Calu3 (cell line): ENCODE measurements at regions not wholly inside any gene's neighbourhood (a gene's known extent, or its start where the extent isn't known, plus 50 kb on each side); places are given as distances from the start of the nearest gene placed in this dataset.

Experiments used
- BruUV-seq: library from RNA; stranded (reverse); fragments of 400-500 nt; replicated peaks from 2 replicates; lab custom pipeline; 2021; lab: Mats Ljungman, UMichigan
- CTCF ChIA-PET: fragments of 300-600 bp; sonication (Branson Sonifier 250); formaldehyde crosslinking; loops from one replicate; lab custom pipeline; 2022; ENCODE audit warnings: antibody characterized with exemption; lab: Charles Lee
- DNase-seq: peaks from one replicate; pipeline ENCODE4 v3.0.0; 2022
- H3K27ac Mint-ChIP-seq: one replicate; pipeline ENCODE4 v1.8.0; 2022; ENCODE audit warnings: mixed read lengths; ENCODE audit not compliant: unreplicated experiment
- H3K27me3 Mint-ChIP-seq: one replicate; pipeline ENCODE4 v1.8.0; 2022; ENCODE audit warnings: mixed read lengths; ENCODE audit not compliant: unreplicated experiment
- H3K36me3 Mint-ChIP-seq: one replicate; pipeline ENCODE4 v1.8.0; 2022; ENCODE audit warnings: mild to moderate bottlenecking, moderate library complexity, mixed read lengths; ENCODE audit not compliant: insufficient read depth, unreplicated experiment
- H3K4me1 Mint-ChIP-seq: one replicate; pipeline ENCODE4 v1.8.0; 2022; ENCODE audit warnings: mild to moderate bottlenecking, low read depth, mixed read lengths; ENCODE audit not compliant: unreplicated experiment
- H3K4me3 Mint-ChIP-seq: one replicate; pipeline ENCODE4 v1.8.0; 2022; ENCODE audit warnings: mild to moderate bottlenecking, low read depth, moderate library complexity, mixed read lengths; ENCODE audit not compliant: unreplicated experiment
- H3K9me3 Mint-ChIP-seq: one replicate; pipeline ENCODE4 v1.8.0; 2022; ENCODE audit warnings: low read depth, mixed read lengths; ENCODE audit not compliant: unreplicated experiment
- intact Hi-C: fragments of 100-400 bp; cut with micrococcal nuclease; formaldehyde crosslinking; loops from one replicate; pipeline ENCODE4 v1.10.0; 2022; ENCODE audit not compliant: unreplicated experiment
- TF ChIP-seq, protein P1 (sequence below): fragments of 200-600 bp; IDR thresholded peaks from one replicate; pipeline ENCODE4 v1.8.0; 2022; ENCODE audit warnings: antibody characterized with exemption; ENCODE audit not compliant: unreplicated experiment

DNA sequence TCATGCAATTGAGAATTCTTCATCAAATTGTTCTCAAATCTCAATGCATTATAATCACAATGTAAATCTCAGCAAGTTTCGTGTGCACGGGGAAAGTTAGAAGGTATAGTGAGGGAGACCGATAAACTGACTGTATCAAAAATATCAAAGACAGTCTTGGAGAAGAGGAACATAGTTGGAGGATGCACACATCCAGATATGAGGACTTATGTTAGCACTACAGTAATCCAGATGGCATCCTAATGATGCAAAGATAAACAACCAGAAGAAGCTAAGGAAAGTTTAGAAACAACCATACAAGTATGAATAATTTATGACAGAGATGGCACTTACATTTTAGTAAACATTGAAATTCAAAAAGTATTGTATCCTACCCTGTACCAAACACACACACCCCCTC is 760.1 kb downstream of the RPS29 start:
- Mint-ChIP-seq H3K27me3 (no peaks in the 10 kb centered on the region), H3K4me1 (no peaks in the 10 kb centered on the region), H3K9me3 (peaks cover 8% of the 10 kb centered on the region), H3K36me3 (no peaks in the 10 kb centered on the region), H3K4me3 (no peak overlapping the region), H3K27ac (no peak overlapping the region)
- intact Hi-C loops: no loop called here
- BruUV-seq: no TSS peak
- CTCF ChIA-PET: no interaction called here
- no peak for DNase-seq
- TF ChIP-seq, protein P1, sequence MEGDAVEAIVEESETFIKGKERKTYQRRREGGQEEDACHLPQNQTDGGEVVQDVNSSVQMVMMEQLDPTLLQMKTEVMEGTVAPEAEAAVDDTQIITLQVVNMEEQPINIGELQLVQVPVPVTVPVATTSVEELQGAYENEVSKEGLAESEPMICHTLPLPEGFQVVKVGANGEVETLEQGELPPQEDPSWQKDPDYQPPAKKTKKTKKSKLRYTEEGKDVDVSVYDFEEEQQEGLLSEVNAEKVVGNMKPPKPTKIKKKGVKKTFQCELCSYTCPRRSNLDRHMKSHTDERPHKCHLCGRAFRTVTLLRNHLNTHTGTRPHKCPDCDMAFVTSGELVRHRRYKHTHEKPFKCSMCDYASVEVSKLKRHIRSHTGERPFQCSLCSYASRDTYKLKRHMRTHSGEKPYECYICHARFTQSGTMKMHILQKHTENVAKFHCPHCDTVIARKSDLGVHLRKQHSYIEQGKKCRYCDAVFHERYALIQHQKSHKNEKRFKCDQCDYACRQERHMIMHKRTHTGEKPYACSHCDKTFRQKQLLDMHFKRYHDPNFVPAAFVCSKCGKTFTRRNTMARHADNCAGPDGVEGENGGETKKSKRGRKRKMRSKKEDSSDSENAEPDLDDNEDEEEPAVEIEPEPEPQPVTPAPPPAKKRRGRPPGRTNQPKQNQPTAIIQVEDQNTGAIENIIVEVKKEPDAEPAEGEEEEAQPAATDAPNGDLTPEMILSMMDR: no peak

- CTCF ChIA-PET: no interaction called here
- peaks cover 9% of the 10 kb centered on the region for H3K9me3 Mint-ChIP-seq
- H3K4me3 Mint-ChIP-seq: no peak overlapping the region
- no peak for DNase-seq
- H3K36me3 Mint-ChIP-seq: no peaks in the 10 kb centered on the region
- TF ChIP-seq, protein P1: no peak
- H3K4me1 Mint-ChIP-seq: no peaks in the 10 kb centered on the region
- H3K27me3 Mint-ChIP-seq: no peaks in the 10 kb centered on the region
- intact Hi-C loops: no loop called here
- H3K27ac Mint-ChIP-seq: no peak overlapping the region
- no TSS peak for BruUV-seq
Observed at GRCh38 chr14:48814562-48814961, 771.6 kb downstream of the RPS29 start.

DNA sequence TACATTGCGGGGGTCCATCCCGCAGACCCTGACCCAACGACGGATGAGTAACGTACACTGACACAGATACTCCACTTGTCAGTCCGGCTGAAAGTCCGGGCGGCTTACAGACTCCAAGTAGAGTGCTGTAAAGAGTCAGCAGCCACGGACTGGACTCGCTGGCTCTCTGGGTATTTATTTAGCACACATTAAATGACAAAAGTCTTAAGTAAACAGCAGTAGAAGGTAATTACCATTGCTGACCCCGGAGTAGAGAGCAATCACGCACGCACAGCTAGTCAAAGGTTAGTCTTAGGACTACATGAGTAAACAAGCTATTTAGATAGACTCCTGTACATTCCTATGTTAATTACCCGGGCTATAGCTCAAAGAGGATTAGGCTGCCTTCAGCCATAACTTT is 780.9 kb downstream of the RPS29 start:
- H3K27ac Mint-ChIP-seq: no peak overlapping the region
- H3K36me3 Mint-ChIP-seq: no peaks in the 10 kb centered on the region
- intact Hi-C loops: no loop called here
- TF ChIP-seq, protein P1: no peak
- DNase-seq: no peak
- no peak overlapping the region for H3K4me3 Mint-ChIP-seq
- no peaks in the 10 kb centered on the region for H3K4me1 Mint-ChIP-seq
- no TSS peak for BruUV-seq
- peaks cover 18% of the 10 kb centered on the region for H3K9me3 Mint-ChIP-seq
- no peaks in the 10 kb centered on the region for H3K27me3 Mint-ChIP-seq
- CTCF ChIA-PET: no interaction called here

DNA sequence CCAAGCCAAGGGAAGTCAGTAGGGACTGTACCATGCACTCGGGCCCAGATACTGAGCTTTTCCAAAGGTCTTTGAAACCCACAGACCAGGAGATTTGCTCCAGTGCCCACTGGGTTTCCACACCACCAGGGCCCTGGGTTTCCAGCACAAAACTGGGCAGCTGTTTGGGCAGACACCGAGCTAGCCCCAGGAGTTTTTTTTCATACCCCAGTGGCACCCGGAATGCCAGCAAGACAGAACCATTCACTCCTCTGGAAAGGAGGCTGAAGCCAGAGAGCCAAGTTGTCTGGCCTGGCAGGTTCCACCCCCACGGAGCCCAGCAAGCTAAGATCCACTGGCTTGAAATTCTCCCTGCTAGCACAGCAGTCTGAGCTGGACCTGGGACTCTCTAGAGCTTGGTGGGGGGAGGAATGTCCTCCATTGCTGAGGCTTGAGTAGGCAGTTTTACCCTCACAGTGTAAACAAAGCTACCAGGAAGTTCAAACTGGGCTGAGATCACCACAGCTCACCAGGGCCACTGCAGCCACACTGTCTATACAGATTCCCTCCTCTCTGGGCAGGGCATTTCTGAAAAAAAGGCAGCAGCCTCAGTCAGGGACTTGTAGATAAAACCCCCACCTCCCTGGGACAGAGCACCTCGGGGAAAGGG is 793.7 kb downstream of the RPS29 start:
- no peak overlapping the region for H3K4me3 Mint-ChIP-seq
- BruUV-seq: no TSS peak
- H3K4me1 Mint-ChIP-seq: no peaks in the 10 kb centered on the region
- TF ChIP-seq, protein P1: no peak
- H3K9me3 Mint-ChIP-seq: peaks cover 19% of the 10 kb centered on the region
- H3K27me3 Mint-ChIP-seq: no peaks in the 10 kb centered on the region
- no peaks in the 10 kb centered on the region for H3K36me3 Mint-ChIP-seq
- DNase-seq: no peak
- no peak overlapping the region for H3K27ac Mint-ChIP-seq
- CTCF ChIA-PET: no interaction called here
- intact Hi-C loops: no loop called here
